SK-N-SH (cell line): ENCODE measurements at regions not wholly inside any gene's neighbourhood (a gene's known extent, or its start where the extent isn't known, plus 50 kb on each side); places are given as distances from the start of the nearest gene placed in this dataset.

Experiments used
- CTCF ChIA-PET: fragments of 300-600, 350-600 bp; formaldehyde crosslinking; extraction: SDS; loops from one replicate; lab custom pipeline; 2021; lab: Yijun Ruan, JAX
- POLR2A ChIA-PET: fragments of 350-600 bp; sonication (Branson Sonifier 250); formaldehyde crosslinking; extraction: SDS; loops from one replicate; lab custom pipeline; 2020; ENCODE audit warnings: antibody characterized with exemption, inconsistent platforms; lab: Yijun Ruan, JAX
- DNase-seq: peaks from one replicate; pipeline ENCODE4 v3.0.0; 2012
- H2AFZ ChIP-seq: fragments of 200-600 bp; sonication (generic); 2 replicates; pipeline ENCODE4 v1.8.1; 2016; ENCODE audit warnings: antibody characterized with exemption, mild to moderate bottlenecking, low read depth
- H3F3A ChIP-seq: fragments of 200-600 bp; sonication (generic); replicated peaks from 2 replicates; pipeline ENCODE3; 2016; ENCODE audit warnings: antibody characterized with exemption, mild to moderate bottlenecking; ENCODE audit not compliant: insufficient read depth
- H3K27ac ChIP-seq, 2 experiments: fragments of 200-500 bp in 1 of 2; fragments of 200-600 bp in 1 of 2; sonication (Bioruptor generic) in 1 of 2; sonication (generic), shearing (Covaris generic) in 1 of 2; 2 replicates each; pipeline versions ENCODE4 v1.5.1 to v1.6.1; 2014 to 2016; ENCODE audit warnings: low read depth in 2 of 2, inconsistent platforms in 1 of 2, low read length in 1 of 2, mild to moderate bottlenecking in 1 of 2, mixed read lengths in 1 of 2
- H3K27me3 ChIP-seq: fragments of 200-600 bp; sonication (generic), shearing (Covaris generic); 2 replicates; pipeline ENCODE4 v1.6.1; 2016; ENCODE audit warnings: mixed run types; ENCODE audit not compliant: insufficient read depth
- H3K36me3 ChIP-seq, 2 experiments: fragments of 200-500 bp in 1 of 2; fragments of 200-600 bp in 1 of 2; sonication (Bioruptor generic) in 1 of 2; sonication (generic) in 1 of 2; replicated peaks in 1 of 2; 2 replicates each; pipeline versions ENCODE3 to v1.5.1; 2014 to 2016; ENCODE audit warnings: low read length in 1 of 2, mild to moderate bottlenecking in 1 of 2; ENCODE audit not compliant: insufficient read depth in 2 of 2, control insufficient read depth in 1 of 2
- H3K4me1 ChIP-seq, 2 experiments: fragments of 200-500 bp in 1 of 2; fragments of 200-600 bp in 1 of 2; sonication (Bioruptor generic) in 1 of 2; sonication (generic), shearing (Covaris generic) in 1 of 2; 2 replicates each; pipeline versions ENCODE4 v1.5.1 to v1.6.1; 2014 to 2016; ENCODE audit warnings: low read depth in 1 of 2, low read length in 1 of 2, mixed run types in 1 of 2; ENCODE audit not compliant: insufficient read depth in 2 of 2, control insufficient read depth in 1 of 2
- H3K4me2 ChIP-seq: fragments of 200-600 bp; sonication (generic), shearing (Covaris generic); 2 replicates; pipeline ENCODE4 v1.6.1; 2017; ENCODE audit warnings: mixed run types
- H3K4me3 ChIP-seq, 2 experiments: fragments of 200-500 bp in 1 of 2; fragments of 200-600 bp in 1 of 2; sonication (Bioruptor generic) in 1 of 2; sonication (generic), shearing (Covaris generic) in 1 of 2; 2 replicates each; pipeline versions ENCODE4 v1.5.1 to v1.8.1; 2014 to 2016; ENCODE audit warnings: low read depth in 2 of 2, inconsistent platforms in 1 of 2, low read length in 1 of 2, mild to moderate bottlenecking in 1 of 2, mixed read lengths in 1 of 2, moderate library complexity in 1 of 2
- H3K79me2 ChIP-seq: fragments of 200-600 bp; sonication (generic); 2 replicates; pipeline ENCODE4 v1.8.1; 2017; ENCODE audit warnings: mild to moderate bottlenecking; ENCODE audit not compliant: insufficient read depth
- H3K9ac ChIP-seq: fragments of 200-600 bp; sonication (generic); 2 replicates; pipeline ENCODE4 v1.6.1; 2017; ENCODE audit warnings: mixed run types
- H3K9me2 ChIP-seq: fragments of 200-600 bp; sonication (generic); 2 replicates; pipeline ENCODE4 v1.6.1; 2017; ENCODE audit warnings: mixed run types
- H3K9me3 ChIP-seq: fragments of 200-600 bp; sonication (generic); 2 replicates; pipeline ENCODE4 v1.6.1; 2017; ENCODE audit warnings: mixed run types, mild to moderate bottlenecking, moderate library complexity
- H4K20me1 ChIP-seq: fragments of 200-600 bp; sonication (generic); 2 replicates; pipeline ENCODE4 v1.6.1; 2017; ENCODE audit warnings: mild to moderate bottlenecking, mixed run types; ENCODE audit not compliant: insufficient read depth
- CHD2 ChIP-seq: fragments of 150-350 bp; IDR thresholded peaks from 2 replicates; pipeline ENCODE4 v1.6.1; 2018; ENCODE audit warnings: low read length; ENCODE audit not compliant: partially characterized antibody
- EP300 ChIP-seq, 2 experiments: IDR thresholded peaks; 2 replicates each; pipeline versions ENCODE4 v1.4.0 to v1.6.1; 2012; ENCODE audit warnings: borderline replicate concordance in 1 of 2, low read depth in 1 of 2, low read length in 1 of 2
- FOXM1 ChIP-seq: IDR thresholded peaks from 2 replicates; pipeline ENCODE4 v1.4.0; 2012; ENCODE audit warnings: low read depth, mild to moderate bottlenecking
- GABPA ChIP-seq: IDR thresholded peaks from 2 replicates; pipeline ENCODE4 v1.4.0; 2012; ENCODE audit warnings: low read depth, mild to moderate bottlenecking
- MAX ChIP-seq: IDR thresholded peaks from 2 replicates; pipeline ENCODE4 v1.4.0; 2012; ENCODE audit warnings: low read depth
- MEF2A ChIP-seq: IDR thresholded peaks from 2 replicates; pipeline ENCODE4 v1.4.0; 2012; ENCODE audit warnings: low read depth, borderline replicate concordance
- NFIC ChIP-seq: IDR thresholded peaks from 2 replicates; pipeline ENCODE4 v1.4.0; 2012; ENCODE audit warnings: borderline replicate concordance
- NRF1 ChIP-seq: IDR thresholded peaks from 2 replicates; pipeline ENCODE4 v1.6.1; 2012; ENCODE audit warnings: low read depth, mild to moderate bottlenecking, low read length
- RAD21 ChIP-seq: IDR thresholded peaks from 2 replicates; pipeline ENCODE4 v1.6.1; 2012; ENCODE audit warnings: mild to moderate bottlenecking, low read length
- RCOR1 ChIP-seq: fragments of 150-350 bp; IDR thresholded peaks from 2 replicates; pipeline ENCODE4 v1.6.1; 2017; ENCODE audit warnings: antibody characterized with exemption, low read length
- RFX5 ChIP-seq: IDR thresholded peaks from 2 replicates; pipeline ENCODE4 v1.6.1; 2012; ENCODE audit warnings: mild to moderate bottlenecking, improper control_type of control experiment, low read length
- TAF1 ChIP-seq: IDR thresholded peaks from 2 replicates; pipeline ENCODE4 v1.6.1; 2012; ENCODE audit warnings: low read depth, mild to moderate bottlenecking, low read length, moderate library complexity, borderline replicate concordance
- TEAD4 ChIP-seq: IDR thresholded peaks from 2 replicates; pipeline ENCODE4 v1.4.0; 2012; ENCODE audit warnings: mild to moderate bottlenecking, borderline replicate concordance; ENCODE audit not compliant: insufficient read depth
- USF1 ChIP-seq: IDR thresholded peaks from 2 replicates; pipeline ENCODE4 v1.4.0; 2012; ENCODE audit warnings: low read depth, borderline replicate concordance
- YY1 ChIP-seq: IDR thresholded peaks from 2 replicates; pipeline ENCODE4 v1.4.0; 2012; ENCODE audit warnings: low read depth, mild to moderate bottlenecking
- WGBS: methylation state at CpG from one replicate; pipeline ENCODE4 v1.1.6; 2017; ENCODE audit warnings: low lambda C conversion rate; 5-methylcytosine and 5-hydroxymethylcytosine counted together
- TF ChIP-seq, protein P1 (sequence below): fragments of 150-350 bp; IDR thresholded peaks from 2 replicates; pipeline ENCODE4 v1.6.1; 2016; ENCODE audit warnings: mild to moderate bottlenecking, low read depth, low read length
- TF ChIP-seq, protein P2 (sequence below): IDR thresholded peaks from 2 replicates; pipeline ENCODE4 v1.4.0; 2012; ENCODE audit warnings: low read depth, borderline replicate concordance

DNA sequence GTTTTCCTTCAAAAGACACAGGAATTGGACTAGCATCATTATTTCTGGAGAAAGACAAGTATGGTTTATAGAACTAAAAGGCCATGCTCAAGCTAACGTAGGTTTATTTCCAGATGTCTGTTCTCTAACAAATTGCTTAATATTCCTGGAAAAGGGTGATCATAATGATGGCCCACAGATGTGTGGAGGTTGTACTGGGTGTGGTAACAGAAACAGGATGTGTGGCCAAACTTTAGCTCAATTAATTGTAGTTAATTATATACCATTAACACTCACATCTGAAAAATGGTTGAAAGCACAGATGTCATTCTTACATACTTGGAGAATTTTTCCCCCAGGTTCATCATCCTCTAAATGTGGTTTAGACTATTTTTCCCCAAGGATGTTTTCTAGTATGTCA lies 292.7 kb upstream of the RASA1 start:
- TF ChIP-seq MAX (no peak), RAD21 (no peak)
- TF ChIP-seq, all 33 proteins: peak for 0
- Histone ChIP-seq H3K9ac (no peak overlapping the region), H3K4me1 (no peaks in the 10 kb centered on the region), H3F3A (no peaks in the 10 kb centered on the region), H3K9me3 (no peaks in the 10 kb centered on the region), H3K79me2 (no peaks in the 10 kb centered on the region), H3K27me3 (peaks cover 14% of the 10 kb centered on the region; the same call in 1 of the 2 replicates), H3K27ac (no peak overlapping the region), H3K4me2 (no peak overlapping the region), H3K4me3 (no peak overlapping the region), H3K36me3 (no peaks in the 10 kb centered on the region), H4K20me1 (no peaks in the 10 kb centered on the region), H3K9me2 (no peaks in the 10 kb centered on the region), H2AFZ (no peak overlapping the region)
- no peak for DNase-seq
- ChIA-PET CTCF (no interaction called here), POLR2A (no interaction called here)
- whole genome bisulfite sequencing = 0% methylated on average over 1 of the region's 1 CpG

DNA sequence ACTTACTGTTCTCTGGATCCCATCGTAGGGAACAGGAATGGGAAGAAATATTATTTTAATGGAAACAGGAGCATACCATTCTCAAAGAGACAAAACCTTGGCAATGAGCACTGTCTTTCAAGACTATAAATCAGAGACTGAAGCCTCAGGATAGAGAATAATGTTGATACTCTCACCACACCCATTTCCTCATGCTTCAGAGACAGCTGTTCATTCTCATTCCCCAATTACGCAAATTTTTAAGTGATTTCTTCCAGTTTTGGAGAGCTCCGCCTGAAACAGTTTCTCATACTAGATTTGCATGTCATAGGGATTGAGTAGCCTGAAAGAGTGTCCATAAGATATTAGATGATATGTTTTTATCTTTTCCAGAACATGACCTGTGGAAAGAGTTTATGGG lies 290.5 kb upstream of the RASA1 start:
- H4K20me1 ChIP-seq = no peaks in the 10 kb centered on the region
- no peak for DNase-seq
- POLR2A ChIA-PET = no interaction called here
- H3K79me2 ChIP-seq = no peaks in the 10 kb centered on the region
- H3K36me3 ChIP-seq = no peaks in the 10 kb centered on the region
- H3K27ac ChIP-seq = no peak overlapping the region
- CTCF ChIA-PET = no interaction called here
- peaks cover 16% of the 10 kb centered on the region; the same call in 1 of the 2 replicates for H3K27me3 ChIP-seq
- TF ChIP-seq EP300 (IDR thresholded peaks at IDR 0.05; ENCODE audit: borderline replicate concordance in 1 of 2, low read depth in 1 of 2, low read length in 1 of 2) = no peak
- no peak for TF ChIP-seq MAX
- TF ChIP-seq CHD2 = no peak
- no peak for TF ChIP-seq YY1
- no peak for TF ChIP-seq RFX5
- no peak for TF ChIP-seq NFIC
- TF ChIP-seq, protein P1, sequence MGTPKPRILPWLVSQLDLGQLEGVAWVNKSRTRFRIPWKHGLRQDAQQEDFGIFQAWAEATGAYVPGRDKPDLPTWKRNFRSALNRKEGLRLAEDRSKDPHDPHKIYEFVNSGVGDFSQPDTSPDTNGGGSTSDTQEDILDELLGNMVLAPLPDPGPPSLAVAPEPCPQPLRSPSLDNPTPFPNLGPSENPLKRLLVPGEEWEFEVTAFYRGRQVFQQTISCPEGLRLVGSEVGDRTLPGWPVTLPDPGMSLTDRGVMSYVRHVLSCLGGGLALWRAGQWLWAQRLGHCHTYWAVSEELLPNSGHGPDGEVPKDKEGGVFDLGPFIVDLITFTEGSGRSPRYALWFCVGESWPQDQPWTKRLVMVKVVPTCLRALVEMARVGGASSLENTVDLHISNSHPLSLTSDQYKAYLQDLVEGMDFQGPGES = no peak
- TF ChIP-seq MEF2A = no peak
- no peak for TF ChIP-seq GABPA
- TF ChIP-seq RCOR1 = no peak
- no peak for TF ChIP-seq NRF1
- no peak for TF ChIP-seq TEAD4
- TF ChIP-seq TAF1 = no peak
- no peak for TF ChIP-seq USF1
- TF ChIP-seq FOXM1 = no peak
- TF ChIP-seq, protein P2, sequence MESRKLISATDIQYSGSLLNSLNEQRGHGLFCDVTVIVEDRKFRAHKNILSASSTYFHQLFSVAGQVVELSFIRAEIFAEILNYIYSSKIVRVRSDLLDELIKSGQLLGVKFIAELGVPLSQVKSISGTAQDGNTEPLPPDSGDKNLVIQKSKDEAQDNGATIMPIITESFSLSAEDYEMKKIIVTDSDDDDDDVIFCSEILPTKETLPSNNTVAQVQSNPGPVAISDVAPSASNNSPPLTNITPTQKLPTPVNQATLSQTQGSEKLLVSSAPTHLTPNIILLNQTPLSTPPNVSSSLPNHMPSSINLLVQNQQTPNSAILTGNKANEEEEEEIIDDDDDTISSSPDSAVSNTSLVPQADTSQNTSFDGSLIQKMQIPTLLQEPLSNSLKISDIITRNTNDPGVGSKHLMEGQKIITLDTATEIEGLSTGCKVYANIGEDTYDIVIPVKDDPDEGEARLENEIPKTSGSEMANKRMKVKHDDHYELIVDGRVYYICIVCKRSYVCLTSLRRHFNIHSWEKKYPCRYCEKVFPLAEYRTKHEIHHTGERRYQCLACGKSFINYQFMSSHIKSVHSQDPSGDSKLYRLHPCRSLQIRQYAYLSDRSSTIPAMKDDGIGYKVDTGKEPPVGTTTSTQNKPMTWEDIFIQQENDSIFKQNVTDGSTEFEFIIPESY = no peak
- WGBS = 6% methylated on average over 3 of the region's 3 CpGs
- no peak overlapping the region for H3K4me2 ChIP-seq
- H3K9me3 ChIP-seq = no peaks in the 10 kb centered on the region
- no peak overlapping the region for H3K9ac ChIP-seq
- no peaks in the 10 kb centered on the region for H3F3A ChIP-seq
- H3K9me2 ChIP-seq = no peaks in the 10 kb centered on the region
- no peak overlapping the region for H2AFZ ChIP-seq
- H3K4me3 ChIP-seq = no peak overlapping the region
- no peaks in the 10 kb centered on the region for H3K4me1 ChIP-seq
